Hepatocyte (in vitro differentiated cells): ENCODE measurements at regions not wholly inside any gene's neighbourhood (a gene's known extent, or its start where the extent isn't known, plus 50 kb on each side); places are given as distances from the start of the nearest gene placed in this dataset.
A peak's percentile ranks its signal among the peaks of the same experiment; 100 is the strongest.

Experiments
- EZH2 ChIP-seq: fragments of 200-600 bp; sonication (generic); IDR thresholded peaks from 2 replicates; pipeline ENCODE4 v1.6.1; 2016; ENCODE audit warnings: antibody characterized with exemption, mild to moderate bottlenecking, borderline replicate concordance
- TF ChIP-seq, protein P1 (sequence below): fragments of 200-600 bp; sonication (generic); IDR thresholded peaks from 2 replicates; pipeline ENCODE4 v1.5.1; 2016; ENCODE audit warnings: antibody characterized with exemption, mild to moderate bottlenecking; ENCODE audit not compliant: poor library complexity

DNA sequence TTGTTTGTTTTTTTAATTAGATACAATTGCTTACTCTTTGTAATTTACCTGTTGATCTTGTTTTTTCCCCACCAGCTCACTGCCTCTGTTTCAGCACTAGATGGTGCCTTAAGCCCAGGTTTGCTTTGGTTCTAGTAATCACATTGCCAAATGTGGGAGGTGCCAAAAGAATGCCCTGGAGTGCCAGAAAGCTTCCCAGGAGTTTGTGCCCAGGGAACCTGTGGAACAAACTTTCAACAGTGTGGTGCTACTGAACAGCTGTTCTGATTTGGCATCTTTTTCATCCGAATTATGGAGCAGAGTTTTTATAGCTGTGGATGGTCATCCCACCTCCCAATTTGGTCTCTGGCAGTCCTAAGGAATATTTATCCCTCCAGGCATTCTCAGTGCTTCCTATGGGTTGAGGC is 1000.7 kb downstream of the STIM2 start:
- TF ChIP-seq, protein P1, sequence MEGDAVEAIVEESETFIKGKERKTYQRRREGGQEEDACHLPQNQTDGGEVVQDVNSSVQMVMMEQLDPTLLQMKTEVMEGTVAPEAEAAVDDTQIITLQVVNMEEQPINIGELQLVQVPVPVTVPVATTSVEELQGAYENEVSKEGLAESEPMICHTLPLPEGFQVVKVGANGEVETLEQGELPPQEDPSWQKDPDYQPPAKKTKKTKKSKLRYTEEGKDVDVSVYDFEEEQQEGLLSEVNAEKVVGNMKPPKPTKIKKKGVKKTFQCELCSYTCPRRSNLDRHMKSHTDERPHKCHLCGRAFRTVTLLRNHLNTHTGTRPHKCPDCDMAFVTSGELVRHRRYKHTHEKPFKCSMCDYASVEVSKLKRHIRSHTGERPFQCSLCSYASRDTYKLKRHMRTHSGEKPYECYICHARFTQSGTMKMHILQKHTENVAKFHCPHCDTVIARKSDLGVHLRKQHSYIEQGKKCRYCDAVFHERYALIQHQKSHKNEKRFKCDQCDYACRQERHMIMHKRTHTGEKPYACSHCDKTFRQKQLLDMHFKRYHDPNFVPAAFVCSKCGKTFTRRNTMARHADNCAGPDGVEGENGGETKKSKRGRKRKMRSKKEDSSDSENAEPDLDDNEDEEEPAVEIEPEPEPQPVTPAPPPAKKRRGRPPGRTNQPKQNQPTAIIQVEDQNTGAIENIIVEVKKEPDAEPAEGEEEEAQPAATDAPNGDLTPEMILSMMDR, result peak; percentile 61
- no peak for TF ChIP-seq EZH2
